Fibroblast of the aortic adventitia (primary cell): ENCODE measurements at regions not wholly inside any gene's neighbourhood (a gene's known extent, or its start where the extent isn't known, plus 50 kb on each side); places are given as distances from the start of the nearest gene placed in this dataset.
A peak's percentile ranks its signal among the peaks of the same experiment; 100 is the strongest.

Experiments
- DNase-seq: peaks from one replicate; pipeline ENCODE4 v3.0.0-alpha.2; 2010; ENCODE audit warnings: low read depth
- H3K4me3 ChIP-seq: 2 replicates; pipeline ENCODE4 v1.5.1; 2011; ENCODE audit warnings: low read depth, mild to moderate bottlenecking, control low read depth, low read length, moderate library complexity
- CTCF ChIP-seq: IDR thresholded peaks from 2 replicates; pipeline ENCODE4 v1.5.1; 2011; ENCODE audit warnings: mild to moderate bottlenecking, low read length, control low read depth, inconsistent platforms; ENCODE audit not compliant: insufficient read depth

GRCh38 chr9:38194870-38195269, 125.8 kb upstream of the SHB start:
- H3K4me3 ChIP-seq = no peak overlapping the region
- no peak for DNase-seq
- no peak for TF ChIP-seq CTCF

- no peak for DNase-seq
- TF ChIP-seq CTCF = no peak
- H3K4me3 ChIP-seq = no peak overlapping the region
These were observed 123.8 kb upstream of the SHB start for GRCh38 chr9:38192731-38193265.

- no peak for TF ChIP-seq CTCF
- no peak overlapping the region for H3K4me3 ChIP-seq
- DNase-seq = no peak
These were observed 117.5 kb upstream of the SHB start for GRCh38 chr9:38186404-38187115.

DNA sequence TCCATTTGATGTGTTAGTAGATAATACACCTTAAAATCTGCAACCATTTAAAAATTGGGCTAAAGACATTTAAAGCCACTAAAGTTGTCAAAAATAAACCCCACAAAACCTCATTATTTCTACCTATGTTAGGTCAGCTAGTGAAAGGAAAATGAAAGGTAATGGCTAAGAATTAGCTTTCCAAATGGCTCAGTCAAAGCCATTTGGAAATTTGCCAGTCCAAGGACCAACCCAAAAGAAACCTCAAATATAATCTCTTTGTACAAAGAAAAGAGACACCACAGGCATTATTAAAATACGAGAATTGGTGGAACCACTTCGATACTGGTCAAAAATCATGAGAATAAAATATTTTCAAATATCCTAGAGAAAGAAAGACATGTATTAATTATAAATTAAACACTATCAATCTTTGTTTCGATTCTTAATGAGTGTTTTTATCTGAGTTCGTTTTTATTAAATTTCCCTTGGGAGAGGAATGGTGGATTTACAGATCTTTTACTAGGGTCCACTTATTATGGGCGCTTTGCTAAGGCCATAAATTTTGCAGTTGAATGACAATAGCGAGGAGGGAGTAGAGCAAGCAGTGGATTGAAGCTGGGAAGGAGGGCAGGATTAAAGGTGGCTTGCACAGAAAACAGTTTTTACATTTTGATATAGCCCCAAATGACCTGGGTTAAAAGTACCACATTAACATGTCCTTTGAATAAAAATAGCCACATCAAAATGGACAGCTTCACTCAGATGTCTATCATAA, 116.8 kb upstream of the SHB start:
- DNase-seq = no peak
- TF ChIP-seq CTCF = no peak
- no peak overlapping the region for H3K4me3 ChIP-seq

- TF ChIP-seq CTCF = no peak
- DNase-seq = peak; percentile 52
- H3K4me3 ChIP-seq = no peak overlapping the region
These were observed 115.1 kb upstream of the SHB start for GRCh38 chr9:38183994-38184568.

GRCh38 chr9:38182321-38182720, 113.3 kb upstream of the SHB start:
- no peak for TF ChIP-seq CTCF
- no peak for DNase-seq

More at GRCh38 chr9:38182321-38182720, 113.3 kb upstream of the SHB start:
- no peak overlapping the region for H3K4me3 ChIP-seq
